H1 (cell line): ENCODE measurements at regions not wholly inside any gene's neighbourhood (a gene's known extent, or its start where the extent isn't known, plus 50 kb on each side); places are given as distances from the start of the nearest gene placed in this dataset.

ENCODE experiments used
- CTCF ChIA-PET: fragments of 300-600 bp; sonication (Branson Sonifier 250); formaldehyde crosslinking; loops from one replicate; lab custom pipeline; 2021; ENCODE audit not compliant: partially characterized antibody; lab: Charles Lee
- POLR2A ChIA-PET: fragments of 300-600 bp; sonication (Branson Sonifier 250); formaldehyde crosslinking; loops from one replicate; lab custom pipeline; 2021; ENCODE audit warnings: inconsistent platforms; ENCODE audit not compliant: partially characterized antibody; lab: Charles Lee
- DNase-seq, 2 experiments: peaks; one replicate each; pipeline versions ENCODE4 v3.0.0 to v3.0.0-alpha.2; 2010 to 2022; ENCODE audit warnings: low spot score in 2 of 2, low read depth in 1 of 2, mixed read lengths in 1 of 2
- FAIRE-seq: peaks from 2 replicates; lab custom pipeline; 2011; peaks lifted over from hg19 to GRCh38; lab: Jason Lieb, UNC
- H2AFZ ChIP-seq: 2 replicates; pipeline ENCODE4 v1.8.1; 2012; ENCODE audit warnings: low read length, inconsistent platforms
- H2AK5ac ChIP-seq: 2 replicates; pipeline ENCODE4 v1.6.1; 2013; ENCODE audit warnings: low read depth, low read length
- H2BK120ac ChIP-seq: replicated peaks from 2 replicates; pipeline ENCODE3; 2013; ENCODE audit warnings: low read depth, low read length, inconsistent platforms
- H2BK12ac ChIP-seq: 2 replicates; pipeline ENCODE4 v1.6.1; 2013; ENCODE audit warnings: low read depth, low read length
- H2BK15ac ChIP-seq: 2 replicates; pipeline ENCODE4 v1.6.1; 2013; ENCODE audit warnings: low read length
- H2BK20ac ChIP-seq: 2 replicates; pipeline ENCODE4 v1.6.1; 2013; ENCODE audit warnings: low read length
- H2BK5ac ChIP-seq: 2 replicates; pipeline ENCODE4 v1.6.1; 2013; ENCODE audit warnings: low read depth, low read length
- H3K14ac ChIP-seq: 2 replicates; pipeline ENCODE4 v1.6.1; 2013; ENCODE audit warnings: inconsistent platforms; ENCODE audit not compliant: insufficient read length
- H3K18ac ChIP-seq: 2 replicates; pipeline ENCODE4 v1.6.1; 2013; ENCODE audit warnings: low read length; ENCODE audit errors: extremely low read depth
- H3K23ac ChIP-seq: 2 replicates; pipeline ENCODE4 v1.6.1; 2013; ENCODE audit warnings: inconsistent platforms; ENCODE audit not compliant: insufficient read length
- H3K23me2 ChIP-seq: 2 replicates; pipeline ENCODE4 v1.6.1; 2013; ENCODE audit warnings: low read depth, low read length
- H3K27ac ChIP-seq: 2 replicates; pipeline ENCODE4 v1.6.1; 2011; ENCODE audit warnings: low read depth, low read length, inconsistent platforms
- H3K27me3 ChIP-seq, 4 experiments: replicated peaks in 1 of 4; 1 replicate in 1 of 4; 2 replicates in 3 of 4; pipeline versions ENCODE4 v1.6.1 to v1.8.1; 2011 to 2013; ENCODE audit warnings: low read length in 3 of 4, mild to moderate bottlenecking in 3 of 4, inconsistent platforms in 2 of 4, mixed read lengths in 2 of 4, moderate library complexity in 1 of 4; ENCODE audit not compliant: control insufficient read depth in 3 of 4, insufficient read depth in 3 of 4; ENCODE audit errors: extremely low read depth in 1 of 4
- H3K36me3 ChIP-seq, 4 experiments: 2 replicates each; pipeline versions ENCODE4 v1.6.1 to v1.8.1; 2011 to 2013; ENCODE audit warnings: mild to moderate bottlenecking in 4 of 4, low read length in 3 of 4, moderate library complexity in 2 of 4, control low read depth in 1 of 4, inconsistent platforms in 1 of 4; ENCODE audit not compliant: insufficient read depth in 4 of 4, control insufficient read depth in 2 of 4
- H3K4ac ChIP-seq: replicated peaks from 2 replicates; pipeline ENCODE3; 2013; ENCODE audit warnings: low read length, low read depth, mixed read lengths, inconsistent platforms; ENCODE audit not compliant: insufficient read length
- H3K4me1 ChIP-seq, 4 experiments: replicated peaks in 1 of 4; 1 replicate in 1 of 4; 2 replicates in 3 of 4; pipeline versions ENCODE4 v1.6.1 to v1.8.1; 2011 to 2013; ENCODE audit warnings: low read length in 3 of 4, inconsistent platforms in 2 of 4, mixed read lengths in 1 of 4; ENCODE audit not compliant: insufficient read depth in 4 of 4, control insufficient read depth in 3 of 4
- H3K4me2 ChIP-seq, 2 experiments: 2 replicates each; pipeline versions ENCODE4 v1.6.1 to v1.8.1; 2011 to 2013; ENCODE audit warnings: low read depth in 2 of 2, low read length in 2 of 2, control low read depth in 1 of 2, inconsistent platforms in 1 of 2, mild to moderate bottlenecking in 1 of 2; ENCODE audit not compliant: insufficient read depth in 1 of 2
- H3K4me3 ChIP-seq, 4 experiments: fragments of 200-600, 300-600 bp in 1 of 4; sonication (generic), shearing (Covaris generic), sonication (Bioruptor Twin) in 1 of 4; 2 replicates each; pipeline versions ENCODE4 v1.5.1 to v1.8.1; 2011 to 2016; ENCODE audit warnings: low read length in 4 of 4, low read depth in 3 of 4, control low read depth in 2 of 4, inconsistent platforms in 2 of 4, mild to moderate bottlenecking in 2 of 4, mixed read lengths in 1 of 4, moderate library complexity in 1 of 4; ENCODE audit not compliant: insufficient read depth in 2 of 4; ENCODE audit errors: extremely low read depth in 1 of 4
- H3K56ac ChIP-seq: replicated peaks from 2 replicates; pipeline ENCODE3; 2013; ENCODE audit warnings: low read depth, mild to moderate bottlenecking, mixed read lengths, low read length, inconsistent platforms; ENCODE audit not compliant: insufficient read length
- H3K79me1 ChIP-seq: 2 replicates; pipeline ENCODE4 v1.6.1; 2013; ENCODE audit warnings: low read depth, low read length, control low read depth
- H3K79me2 ChIP-seq, 2 experiments: 2 replicates each; pipeline versions ENCODE4 v1.6.1 to v1.8.1; 2012 to 2013; ENCODE audit warnings: low read length in 2 of 2, mild to moderate bottlenecking in 2 of 2, inconsistent platforms in 1 of 2; ENCODE audit not compliant: insufficient read depth in 2 of 2, control insufficient read depth in 1 of 2
- H3K9ac ChIP-seq, 4 experiments: replicated peaks in 1 of 4; 1 replicate in 1 of 4; 2 replicates in 3 of 4; pipeline versions ENCODE4 v1.6.1 to v1.8.1; 2011 to 2013; ENCODE audit warnings: low read depth in 3 of 4, low read length in 3 of 4, control low read depth in 2 of 4, mild to moderate bottlenecking in 2 of 4, moderate library complexity in 2 of 4, inconsistent platforms in 1 of 4; ENCODE audit errors: extremely low read depth in 1 of 4
- H3K9me3 ChIP-seq, 2 experiments: 2 replicates each; pipeline versions ENCODE4 v1.6.1 to v1.8.1; 2012 to 2013; ENCODE audit warnings: mild to moderate bottlenecking in 2 of 2, moderate library complexity in 2 of 2, control low read depth in 1 of 2, inconsistent platforms in 1 of 2, low read depth in 1 of 2, low read length in 1 of 2, mixed read lengths in 1 of 2; ENCODE audit not compliant: insufficient read depth in 2 of 2
- H4K20me1 ChIP-seq, 2 experiments: replicated peaks in 1 of 2; 2 replicates each; pipeline versions ENCODE3 to v1.8.1; 2011 to 2013; ENCODE audit warnings: inconsistent platforms in 2 of 2, low read length in 2 of 2, mild to moderate bottlenecking in 1 of 2; ENCODE audit not compliant: insufficient read depth in 2 of 2, control insufficient read depth in 1 of 2
- H4K5ac ChIP-seq: 2 replicates; pipeline ENCODE4 v1.6.1; 2013; ENCODE audit warnings: low read length, low read depth, mixed read lengths, inconsistent platforms; ENCODE audit not compliant: insufficient read length
- H4K8ac ChIP-seq: 2 replicates; pipeline ENCODE4 v1.8.0; 2013; ENCODE audit warnings: mild to moderate bottlenecking, moderate library complexity, low read length, inconsistent platforms; ENCODE audit not compliant: insufficient read depth; ENCODE audit errors: extremely low read depth
- H4K91ac ChIP-seq: replicated peaks from 2 replicates; pipeline ENCODE3; 2013; ENCODE audit warnings: low read length, mixed read lengths, inconsistent platforms; ENCODE audit not compliant: insufficient read length
- CREB1 ChIP-seq: IDR thresholded peaks from 2 replicates; pipeline ENCODE4 v1.6.1; 2012; ENCODE audit warnings: inconsistent platforms
- CTBP2 ChIP-seq: IDR thresholded peaks from 2 replicates; pipeline ENCODE4 v1.7.0; 2011; ENCODE audit warnings: borderline replicate concordance, mild to moderate bottlenecking, moderate library complexity, mixed read lengths, low read length; ENCODE audit not compliant: insufficient read depth, insufficient read length
- GTF2F1 ChIP-seq: IDR thresholded peaks from 2 replicates; pipeline ENCODE4 v1.6.1; 2012; ENCODE audit warnings: low read depth, low read length, improper control_type of control experiment, borderline replicate concordance
- HDAC6 ChIP-seq: IDR thresholded peaks from one replicate; pipeline ENCODE4 v1.7.1; 2012; ENCODE audit warnings: low read depth, mild to moderate bottlenecking, inconsistent platforms, low read length, moderate library complexity
- RNF2 ChIP-seq: fragments of 200-900, 300-1000 bp; sonication (generic); IDR thresholded peaks from 2 replicates; pipeline ENCODE4 v1.7.1; 2016; ENCODE audit warnings: borderline replicate concordance, low read depth, mild to moderate bottlenecking, antibody characterized with exemption, low read length; ENCODE audit not compliant: poor library complexity, severe bottlenecking; ENCODE audit errors: missing control alignments
- SRF ChIP-seq: IDR thresholded peaks from 2 replicates; pipeline ENCODE4 v1.6.1; 2011; ENCODE audit warnings: mild to moderate bottlenecking, low read depth, low read length, moderate library complexity
- TAF1 ChIP-seq: IDR thresholded peaks from 2 replicates; pipeline ENCODE4 v1.6.1; 2011; ENCODE audit warnings: mild to moderate bottlenecking, low read depth, low read length
- TBP ChIP-seq: IDR thresholded peaks from 2 replicates; pipeline ENCODE4 v1.6.1; 2011; ENCODE audit warnings: low read depth, low read length, improper control_type of control experiment
- TCF12 ChIP-seq: IDR thresholded peaks from 2 replicates; pipeline ENCODE4 v1.6.1; 2011; ENCODE audit warnings: low read depth, mild to moderate bottlenecking, low read length
- WGBS, 2 experiments: shearing (Covaris generic) in 1 of 2; methylation state at CpG; one replicate each; pipeline versions ENCODE4 v1.1.6 to v1.1.7; 2013 to 2015; ENCODE audit warnings: low lambda C conversion rate in 2 of 2, mixed read lengths in 2 of 2, inconsistent platforms in 1 of 2, low coverage in 1 of 2, missing lambda C conversion rate in 1 of 2; ENCODE audit not compliant: insufficient replicate concordance in 2 of 2, insufficient coverage in 1 of 2, insufficient read length in 1 of 2; ENCODE audit errors: extremely low coverage in 1 of 2, missing lambda C conversion rate in 1 of 2; 5-methylcytosine and 5-hydroxymethylcytosine counted together
- TF ChIP-seq, protein P1 (sequence below): IDR thresholded peaks from 2 replicates; pipeline ENCODE4 v1.6.1; 2012; ENCODE audit warnings: inconsistent platforms
- TF ChIP-seq, protein P2 (sequence below): IDR thresholded peaks from 2 replicates; pipeline ENCODE4 v1.6.1; 2012; ENCODE audit warnings: inconsistent platforms

DNA sequence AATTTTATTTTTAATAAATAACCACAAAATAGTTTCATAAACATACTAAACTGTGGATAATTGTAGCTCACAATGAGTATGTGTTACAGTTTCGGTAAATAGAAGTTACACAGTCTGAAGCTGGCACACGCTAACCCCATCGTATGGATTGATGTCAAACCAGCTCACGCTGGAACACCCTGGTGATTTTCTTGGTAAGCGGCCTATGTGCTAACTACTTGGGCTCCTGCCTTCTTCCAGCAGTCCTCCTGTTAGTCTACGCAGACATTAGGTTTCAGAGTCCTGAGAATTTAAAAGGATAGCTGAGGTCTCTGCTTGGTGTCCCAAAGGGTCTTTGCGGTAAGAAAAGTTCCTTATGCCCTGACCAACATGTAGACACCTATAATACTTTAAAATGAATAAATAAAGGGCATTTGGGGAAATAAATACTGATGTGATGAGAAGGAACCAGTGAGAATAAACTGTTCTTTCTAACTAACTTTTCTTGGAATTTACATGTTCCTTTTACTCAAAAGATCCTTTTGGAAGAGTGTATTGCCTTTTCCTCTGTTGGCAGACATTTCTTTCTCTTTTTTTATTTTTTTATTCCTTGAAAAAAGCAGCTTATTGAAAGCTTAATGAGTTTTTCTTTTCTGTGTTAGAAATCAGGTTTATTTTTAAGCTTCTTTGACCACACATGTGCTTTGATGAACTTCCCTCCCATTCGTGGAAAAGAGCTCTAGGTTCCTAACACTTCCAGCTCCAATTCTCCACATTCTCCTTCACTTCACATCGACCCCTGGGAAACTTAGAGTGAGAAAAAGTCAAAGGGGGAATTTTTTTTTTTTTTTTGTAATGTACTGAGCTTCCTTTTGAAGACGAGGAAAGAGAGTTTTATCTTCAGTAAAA is 322.2 kb downstream of the IRS1 start:
- FAIRE-seq (no peak), DNase-seq (no peak)
- no peak overlapping the region for H3K4me3 ChIP-seq
- H3K9me3 ChIP-seq: no peaks in the 10 kb centered on the region
- H3K4me2 ChIP-seq: 0 out of 4 replicates have a peak overlapping the region, but pooled peaks of 1 of the 2 experiments have one; percentile 20
- no peak overlapping the region for H3K4ac ChIP-seq
- H4K8ac ChIP-seq: no peak overlapping the region
- no peak overlapping the region for H2BK15ac ChIP-seq
- H4K91ac ChIP-seq: no peak overlapping the region
- H2AK5ac ChIP-seq: no peak overlapping the region; the same call in 1 of the 2 replicates
- no peak overlapping the region for H3K14ac ChIP-seq
- no peak overlapping the region for H3K56ac ChIP-seq
- peak overlapping the region; percentile 96; the same call in 1 of the 2 replicates for H2BK12ac ChIP-seq
- H4K5ac ChIP-seq: no peak overlapping the region
- H3K9ac ChIP-seq: no peak overlapping the region
- H2BK5ac ChIP-seq: no peak overlapping the region
- CTCF ChIA-PET: interaction anchor here (0.6 to 1.4 kb wide), 8 partner anchors 9 to 327 kb away, joined by 3 to 5 read pairs (median 4); no protein-coding TSS in a partner anchor
- WGBS, 2 experiments: 89% methylated on average over 10 of the region's 10 CpGs; no CpG with 5 or more reads in 1 of the 2 experiments
- H2BK20ac ChIP-seq: peak overlapping the region; percentile 87; the same call in 1 of the 2 replicates
- peaks cover 2 to 6% (median 5%) of the 10 kb centered on the region in 4 experiments; a peak in 2 of 7 replicates for H3K4me1 ChIP-seq
- H3K23me2 ChIP-seq: 0 out of 2 replicates have a peak, but pooled peaks cover 2% of the 10 kb centered on the region
- no peak overlapping the region for H2AFZ ChIP-seq
- no peak overlapping the region for H3K23ac ChIP-seq
- H3K79me1 ChIP-seq: no peaks in the 10 kb centered on the region
- H2BK120ac ChIP-seq: no peak overlapping the region
- no peak overlapping the region; the same call in 1 of the 2 replicates for H3K18ac ChIP-seq
- H4K20me1 ChIP-seq: no peaks in the 10 kb centered on the region
- H3K27me3 ChIP-seq: no peaks in the 10 kb centered on the region
- H3K79me2 ChIP-seq: no peaks in the 10 kb centered on the region
- POLR2A ChIA-PET: no interaction called here
- H3K27ac ChIP-seq: no peak overlapping the region
- H3K36me3 ChIP-seq: no peaks in the 10 kb centered on the region
- TF ChIP-seq RNF2 (no peak), SRF (no peak), HDAC6 (no peak), TAF1 (no peak), TCF12 (no peak), GTF2F1 (no peak), CREB1 (no peak), TBP (no peak), CTBP2 (no peak)
- TF ChIP-seq, protein P1, sequence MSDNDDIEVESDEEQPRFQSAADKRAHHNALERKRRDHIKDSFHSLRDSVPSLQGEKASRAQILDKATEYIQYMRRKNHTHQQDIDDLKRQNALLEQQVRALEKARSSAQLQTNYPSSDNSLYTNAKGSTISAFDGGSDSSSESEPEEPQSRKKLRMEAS: no peak
- TF ChIP-seq, protein P2, sequence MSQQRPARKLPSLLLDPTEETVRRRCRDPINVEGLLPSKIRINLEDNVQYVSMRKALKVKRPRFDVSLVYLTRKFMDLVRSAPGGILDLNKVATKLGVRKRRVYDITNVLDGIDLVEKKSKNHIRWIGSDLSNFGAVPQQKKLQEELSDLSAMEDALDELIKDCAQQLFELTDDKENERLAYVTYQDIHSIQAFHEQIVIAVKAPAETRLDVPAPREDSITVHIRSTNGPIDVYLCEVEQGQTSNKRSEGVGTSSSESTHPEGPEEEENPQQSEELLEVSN: no peak
